ENCODE measurements at regions not wholly inside any gene's neighbourhood (a gene's known extent, or its start where the extent isn't known, plus 50 kb on each side); places are given as distances from the start of the nearest gene placed in this dataset.

DNA sequence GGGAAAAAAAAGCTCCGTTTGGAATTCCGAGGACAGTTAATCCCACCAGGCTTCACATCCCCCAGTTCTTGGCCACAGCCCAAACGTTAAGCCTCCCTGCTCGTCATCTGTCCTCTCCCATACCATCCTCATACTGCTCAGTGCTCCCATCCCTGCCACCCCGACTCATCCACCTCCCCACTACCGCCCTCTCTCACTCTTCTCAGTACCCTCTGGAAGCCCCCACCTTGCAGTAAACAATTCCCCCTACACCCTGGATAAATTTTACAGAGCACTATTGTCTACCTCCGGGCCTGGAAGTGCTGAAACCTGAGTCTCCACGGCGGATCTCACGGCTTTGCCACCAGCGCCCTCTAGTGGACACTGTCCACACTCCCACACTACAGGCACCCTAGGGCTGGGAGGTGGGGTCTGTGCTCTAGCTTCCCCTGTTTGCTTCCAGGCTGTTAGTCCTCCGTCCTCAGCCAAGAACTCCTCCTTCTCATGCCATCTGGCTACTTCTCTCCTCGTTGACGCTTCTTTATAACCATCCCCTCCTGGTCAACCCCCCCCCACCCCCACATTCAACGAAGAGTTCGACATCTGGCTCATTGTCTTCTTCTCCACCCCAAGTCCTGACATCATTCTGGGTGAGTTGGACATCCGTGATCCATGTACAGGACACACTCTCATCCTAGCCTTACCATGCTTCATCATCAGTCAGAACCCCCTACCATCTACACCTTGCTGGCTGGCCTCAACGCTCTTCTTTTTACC lies 54.5 kb downstream of the RTL9 start:
- H3K4me2 ChIP-seq (ENCODE audit: low read depth, low read length, poor library complexity, severe bottlenecking) = no peak overlapping the region
- TF ChIP-seq EZH2phosphoT487 (IDR thresholded peaks at IDR 0.05; ENCODE audit: borderline replicate concordance) = no peak
- TF ChIP-seq, protein P1, sequence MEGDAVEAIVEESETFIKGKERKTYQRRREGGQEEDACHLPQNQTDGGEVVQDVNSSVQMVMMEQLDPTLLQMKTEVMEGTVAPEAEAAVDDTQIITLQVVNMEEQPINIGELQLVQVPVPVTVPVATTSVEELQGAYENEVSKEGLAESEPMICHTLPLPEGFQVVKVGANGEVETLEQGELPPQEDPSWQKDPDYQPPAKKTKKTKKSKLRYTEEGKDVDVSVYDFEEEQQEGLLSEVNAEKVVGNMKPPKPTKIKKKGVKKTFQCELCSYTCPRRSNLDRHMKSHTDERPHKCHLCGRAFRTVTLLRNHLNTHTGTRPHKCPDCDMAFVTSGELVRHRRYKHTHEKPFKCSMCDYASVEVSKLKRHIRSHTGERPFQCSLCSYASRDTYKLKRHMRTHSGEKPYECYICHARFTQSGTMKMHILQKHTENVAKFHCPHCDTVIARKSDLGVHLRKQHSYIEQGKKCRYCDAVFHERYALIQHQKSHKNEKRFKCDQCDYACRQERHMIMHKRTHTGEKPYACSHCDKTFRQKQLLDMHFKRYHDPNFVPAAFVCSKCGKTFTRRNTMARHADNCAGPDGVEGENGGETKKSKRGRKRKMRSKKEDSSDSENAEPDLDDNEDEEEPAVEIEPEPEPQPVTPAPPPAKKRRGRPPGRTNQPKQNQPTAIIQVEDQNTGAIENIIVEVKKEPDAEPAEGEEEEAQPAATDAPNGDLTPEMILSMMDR (conservative IDR thresholded peaks at IDR 0.05; ENCODE audit: low read length) = peak; percentile 74
- H3K79me2 ChIP-seq (ENCODE audit: insufficient read depth, low read length) = no peaks in the 10 kb centered on the region
- H3K9me3 ChIP-seq (ENCODE audit: insufficient read depth, low read depth, low read length) = no peaks in the 10 kb centered on the region
- H2AFZ ChIP-seq (ENCODE audit: low read length) = peak overlapping the region; percentile 70; the same call in 1 of the 2 replicates
- no peaks in the 10 kb centered on the region for H3F3A ChIP-seq (ENCODE audit: low read depth)
- H3K36me3 ChIP-seq (ENCODE audit: insufficient read depth, low read length) = no peaks in the 10 kb centered on the region
- no peaks in the 10 kb centered on the region for H4K20me1 ChIP-seq (ENCODE audit: insufficient read depth, low read length, poor library complexity, severe bottlenecking)
- no peak overlapping the region for H3K9ac ChIP-seq (ENCODE audit: low read depth, low read length, poor library complexity, severe bottlenecking)
- no peaks in the 10 kb centered on the region for H3K27me3 ChIP-seq (ENCODE audit: insufficient read depth, low read length, poor library complexity, severe bottlenecking)
- no peaks in the 10 kb centered on the region for H3K4me1 ChIP-seq (ENCODE audit: insufficient read depth, low read length, poor library complexity, severe bottlenecking)
- H3K4me3 ChIP-seq (ENCODE audit: low read length, poor library complexity, severe bottlenecking) = no peak overlapping the region
- no peaks in the 10 kb centered on the region for H3K9me2 ChIP-seq (replicated peaks; ENCODE audit: low read depth, low read length)

DNA sequence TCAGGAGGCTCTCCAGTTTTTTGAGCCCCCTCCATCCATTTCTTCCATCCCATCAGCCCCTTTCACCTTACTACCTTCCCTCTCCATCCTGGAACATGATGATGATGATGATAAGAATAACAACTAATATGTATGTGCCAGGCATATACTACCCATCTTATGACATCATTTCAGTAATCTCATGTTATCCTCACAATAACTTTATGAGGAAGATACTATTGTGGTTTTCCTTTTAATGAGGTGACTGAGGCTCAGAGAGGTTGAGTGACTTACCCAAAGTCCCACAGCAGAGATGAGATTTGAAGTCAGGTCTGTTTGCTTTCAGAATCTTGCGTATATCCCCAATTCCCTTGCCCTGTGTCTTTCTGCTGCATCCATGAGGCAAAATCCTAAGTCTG lies 55.1 kb downstream of the RTL9 start:
- no peaks in the 10 kb centered on the region for H3K9me2 ChIP-seq (replicated peaks; ENCODE audit: low read depth, low read length)
- TF ChIP-seq, protein P1 (conservative IDR thresholded peaks at IDR 0.05; ENCODE audit: low read length) = no peak
- TF ChIP-seq EZH2phosphoT487 (IDR thresholded peaks at IDR 0.05; ENCODE audit: borderline replicate concordance) = no peak
- H3K36me3 ChIP-seq (ENCODE audit: insufficient read depth, low read length) = no peaks in the 10 kb centered on the region
- H4K20me1 ChIP-seq (ENCODE audit: insufficient read depth, low read length, poor library complexity, severe bottlenecking) = no peaks in the 10 kb centered on the region
- no peaks in the 10 kb centered on the region for H3K4me1 ChIP-seq (ENCODE audit: insufficient read depth, low read length, poor library complexity, severe bottlenecking)
- H3K4me2 ChIP-seq (ENCODE audit: low read depth, low read length, poor library complexity, severe bottlenecking) = no peak overlapping the region
- H3K79me2 ChIP-seq (ENCODE audit: insufficient read depth, low read length) = no peaks in the 10 kb centered on the region
- no peaks in the 10 kb centered on the region for H3F3A ChIP-seq (ENCODE audit: low read depth)
- no peak overlapping the region for H2AFZ ChIP-seq (ENCODE audit: low read length)
- H3K4me3 ChIP-seq (ENCODE audit: low read length, poor library complexity, severe bottlenecking) = no peak overlapping the region
- no peak overlapping the region for H3K9ac ChIP-seq (ENCODE audit: low read depth, low read length, poor library complexity, severe bottlenecking)
- H3K9me3 ChIP-seq (ENCODE audit: insufficient read depth, low read depth, low read length) = no peaks in the 10 kb centered on the region
- no peaks in the 10 kb centered on the region for H3K27me3 ChIP-seq (ENCODE audit: insufficient read depth, low read length, poor library complexity, severe bottlenecking)

DNA sequence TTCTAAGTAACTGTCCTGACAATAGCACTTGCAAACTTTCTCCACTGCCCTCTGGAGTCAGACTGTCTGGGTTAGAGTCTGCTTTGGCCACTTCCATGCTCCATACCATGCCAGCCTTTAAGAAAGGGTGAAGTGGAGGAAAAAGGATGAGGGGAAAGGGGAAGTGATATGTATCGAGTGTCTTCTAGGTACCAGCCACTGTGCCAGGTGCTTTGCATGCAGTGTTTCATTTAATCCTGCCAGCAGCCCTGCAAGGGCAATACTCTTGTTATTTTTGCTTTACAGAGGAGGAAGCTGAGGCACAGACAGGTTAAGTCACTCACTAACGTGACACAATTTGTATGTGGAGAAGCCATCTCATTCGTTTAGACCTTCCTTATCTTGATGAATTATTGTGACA lies 55.6 kb downstream of the RTL9 start:
- Histone ChIP-seq H3K27me3 (ENCODE audit: insufficient read depth, low read length, poor library complexity, severe bottlenecking) (no peaks in the 10 kb centered on the region), H3K4me2 (ENCODE audit: low read depth, low read length, poor library complexity, severe bottlenecking) (no peak overlapping the region), H3F3A (ENCODE audit: low read depth) (no peaks in the 10 kb centered on the region), H3K9ac (ENCODE audit: low read depth, low read length, poor library complexity, severe bottlenecking) (no peak overlapping the region), H3K9me3 (ENCODE audit: insufficient read depth, low read depth, low read length) (no peaks in the 10 kb centered on the region), H3K9me2 (replicated peaks; ENCODE audit: low read depth, low read length) (no peaks in the 10 kb centered on the region), H2AFZ (ENCODE audit: low read length) (no peak overlapping the region), H3K4me3 (ENCODE audit: low read length, poor library complexity, severe bottlenecking) (no peak overlapping the region), H3K4me1 (ENCODE audit: insufficient read depth, low read length, poor library complexity, severe bottlenecking) (no peaks in the 10 kb centered on the region), H3K79me2 (ENCODE audit: insufficient read depth, low read length) (no peaks in the 10 kb centered on the region), H3K36me3 (ENCODE audit: insufficient read depth, low read length) (no peaks in the 10 kb centered on the region), H4K20me1 (ENCODE audit: insufficient read depth, low read length, poor library complexity, severe bottlenecking) (no peaks in the 10 kb centered on the region)
- TF ChIP-seq, protein P1 (conservative IDR thresholded peaks at IDR 0.05; ENCODE audit: low read length) = no peak

Measured in Loucy (cell line).